H1 (cell line): ENCODE measurements at regions not wholly inside any gene's neighbourhood (a gene's known extent, or its start where the extent isn't known, plus 50 kb on each side); places are given as distances from the start of the nearest gene placed in this dataset.

Experiments
- CTCF ChIA-PET: fragments of 300-600 bp; sonication (Branson Sonifier 250); formaldehyde crosslinking; loops from one replicate; lab custom pipeline; 2021; ENCODE audit not compliant: partially characterized antibody; lab: Charles Lee
- POLR2A ChIA-PET: fragments of 300-600 bp; sonication (Branson Sonifier 250); formaldehyde crosslinking; loops from one replicate; lab custom pipeline; 2021; ENCODE audit warnings: inconsistent platforms; ENCODE audit not compliant: partially characterized antibody; lab: Charles Lee
- DNase-seq, 2 experiments: peaks; one replicate each; pipeline versions ENCODE4 v3.0.0 to v3.0.0-alpha.2; 2010 to 2022; ENCODE audit warnings: low spot score in 2 of 2, low read depth in 1 of 2, mixed read lengths in 1 of 2
- FAIRE-seq: peaks from 2 replicates; lab custom pipeline; 2011; peaks lifted over from hg19 to GRCh38; lab: Jason Lieb, UNC
- H2AFZ ChIP-seq: 2 replicates; pipeline ENCODE4 v1.8.1; 2012; ENCODE audit warnings: low read length, inconsistent platforms
- H2AK5ac ChIP-seq: 2 replicates; pipeline ENCODE4 v1.6.1; 2013; ENCODE audit warnings: low read depth, low read length
- H2BK120ac ChIP-seq: replicated peaks from 2 replicates; pipeline ENCODE3; 2013; ENCODE audit warnings: low read depth, low read length, inconsistent platforms
- H2BK12ac ChIP-seq: 2 replicates; pipeline ENCODE4 v1.6.1; 2013; ENCODE audit warnings: low read depth, low read length
- H2BK15ac ChIP-seq: 2 replicates; pipeline ENCODE4 v1.6.1; 2013; ENCODE audit warnings: low read length
- H2BK20ac ChIP-seq: 2 replicates; pipeline ENCODE4 v1.6.1; 2013; ENCODE audit warnings: low read length
- H2BK5ac ChIP-seq: 2 replicates; pipeline ENCODE4 v1.6.1; 2013; ENCODE audit warnings: low read depth, low read length
- H3K14ac ChIP-seq: 2 replicates; pipeline ENCODE4 v1.6.1; 2013; ENCODE audit warnings: inconsistent platforms; ENCODE audit not compliant: insufficient read length
- H3K18ac ChIP-seq: 2 replicates; pipeline ENCODE4 v1.6.1; 2013; ENCODE audit warnings: low read length; ENCODE audit errors: extremely low read depth
- H3K23ac ChIP-seq: 2 replicates; pipeline ENCODE4 v1.6.1; 2013; ENCODE audit warnings: inconsistent platforms; ENCODE audit not compliant: insufficient read length
- H3K23me2 ChIP-seq: 2 replicates; pipeline ENCODE4 v1.6.1; 2013; ENCODE audit warnings: low read depth, low read length
- H3K27ac ChIP-seq: 2 replicates; pipeline ENCODE4 v1.6.1; 2011; ENCODE audit warnings: low read depth, low read length, inconsistent platforms
- H3K27me3 ChIP-seq, 4 experiments: replicated peaks in 1 of 4; 1 replicate in 1 of 4; 2 replicates in 3 of 4; pipeline versions ENCODE4 v1.6.1 to v1.8.1; 2011 to 2013; ENCODE audit warnings: low read length in 3 of 4, mild to moderate bottlenecking in 3 of 4, inconsistent platforms in 2 of 4, mixed read lengths in 2 of 4, moderate library complexity in 1 of 4; ENCODE audit not compliant: control insufficient read depth in 3 of 4, insufficient read depth in 3 of 4; ENCODE audit errors: extremely low read depth in 1 of 4
- H3K36me3 ChIP-seq, 4 experiments: 2 replicates each; pipeline versions ENCODE4 v1.6.1 to v1.8.1; 2011 to 2013; ENCODE audit warnings: mild to moderate bottlenecking in 4 of 4, low read length in 3 of 4, moderate library complexity in 2 of 4, control low read depth in 1 of 4, inconsistent platforms in 1 of 4; ENCODE audit not compliant: insufficient read depth in 4 of 4, control insufficient read depth in 2 of 4
- H3K4ac ChIP-seq: replicated peaks from 2 replicates; pipeline ENCODE3; 2013; ENCODE audit warnings: low read length, low read depth, mixed read lengths, inconsistent platforms; ENCODE audit not compliant: insufficient read length
- H3K4me1 ChIP-seq, 4 experiments: replicated peaks in 1 of 4; 1 replicate in 1 of 4; 2 replicates in 3 of 4; pipeline versions ENCODE4 v1.6.1 to v1.8.1; 2011 to 2013; ENCODE audit warnings: low read length in 3 of 4, inconsistent platforms in 2 of 4, mixed read lengths in 1 of 4; ENCODE audit not compliant: insufficient read depth in 4 of 4, control insufficient read depth in 3 of 4
- H3K4me2 ChIP-seq, 2 experiments: 2 replicates each; pipeline versions ENCODE4 v1.6.1 to v1.8.1; 2011 to 2013; ENCODE audit warnings: low read depth in 2 of 2, low read length in 2 of 2, control low read depth in 1 of 2, inconsistent platforms in 1 of 2, mild to moderate bottlenecking in 1 of 2; ENCODE audit not compliant: insufficient read depth in 1 of 2
- H3K4me3 ChIP-seq, 4 experiments: fragments of 200-600, 300-600 bp in 1 of 4; sonication (generic), shearing (Covaris generic), sonication (Bioruptor Twin) in 1 of 4; 2 replicates each; pipeline versions ENCODE4 v1.5.1 to v1.8.1; 2011 to 2016; ENCODE audit warnings: low read length in 4 of 4, low read depth in 3 of 4, control low read depth in 2 of 4, inconsistent platforms in 2 of 4, mild to moderate bottlenecking in 2 of 4, mixed read lengths in 1 of 4, moderate library complexity in 1 of 4; ENCODE audit not compliant: insufficient read depth in 2 of 4; ENCODE audit errors: extremely low read depth in 1 of 4
- H3K56ac ChIP-seq: replicated peaks from 2 replicates; pipeline ENCODE3; 2013; ENCODE audit warnings: low read depth, mild to moderate bottlenecking, mixed read lengths, low read length, inconsistent platforms; ENCODE audit not compliant: insufficient read length
- H3K79me1 ChIP-seq: 2 replicates; pipeline ENCODE4 v1.6.1; 2013; ENCODE audit warnings: low read depth, low read length, control low read depth
- H3K79me2 ChIP-seq, 2 experiments: 2 replicates each; pipeline versions ENCODE4 v1.6.1 to v1.8.1; 2012 to 2013; ENCODE audit warnings: low read length in 2 of 2, mild to moderate bottlenecking in 2 of 2, inconsistent platforms in 1 of 2; ENCODE audit not compliant: insufficient read depth in 2 of 2, control insufficient read depth in 1 of 2
- H3K9ac ChIP-seq, 4 experiments: replicated peaks in 1 of 4; 1 replicate in 1 of 4; 2 replicates in 3 of 4; pipeline versions ENCODE4 v1.6.1 to v1.8.1; 2011 to 2013; ENCODE audit warnings: low read depth in 3 of 4, low read length in 3 of 4, control low read depth in 2 of 4, mild to moderate bottlenecking in 2 of 4, moderate library complexity in 2 of 4, inconsistent platforms in 1 of 4; ENCODE audit errors: extremely low read depth in 1 of 4
- H3K9me3 ChIP-seq, 2 experiments: 2 replicates each; pipeline versions ENCODE4 v1.6.1 to v1.8.1; 2012 to 2013; ENCODE audit warnings: mild to moderate bottlenecking in 2 of 2, moderate library complexity in 2 of 2, control low read depth in 1 of 2, inconsistent platforms in 1 of 2, low read depth in 1 of 2, low read length in 1 of 2, mixed read lengths in 1 of 2; ENCODE audit not compliant: insufficient read depth in 2 of 2
- H4K20me1 ChIP-seq, 2 experiments: replicated peaks in 1 of 2; 2 replicates each; pipeline versions ENCODE3 to v1.8.1; 2011 to 2013; ENCODE audit warnings: inconsistent platforms in 2 of 2, low read length in 2 of 2, mild to moderate bottlenecking in 1 of 2; ENCODE audit not compliant: insufficient read depth in 2 of 2, control insufficient read depth in 1 of 2
- H4K5ac ChIP-seq: 2 replicates; pipeline ENCODE4 v1.6.1; 2013; ENCODE audit warnings: low read length, low read depth, mixed read lengths, inconsistent platforms; ENCODE audit not compliant: insufficient read length
- H4K8ac ChIP-seq: 2 replicates; pipeline ENCODE4 v1.8.0; 2013; ENCODE audit warnings: mild to moderate bottlenecking, moderate library complexity, low read length, inconsistent platforms; ENCODE audit not compliant: insufficient read depth; ENCODE audit errors: extremely low read depth
- H4K91ac ChIP-seq: replicated peaks from 2 replicates; pipeline ENCODE3; 2013; ENCODE audit warnings: low read length, mixed read lengths, inconsistent platforms; ENCODE audit not compliant: insufficient read length
- CHD2 ChIP-seq: IDR thresholded peaks from 2 replicates; pipeline ENCODE4 v1.6.1; 2012; ENCODE audit warnings: low read length, improper control_type of control experiment
- CTBP2 ChIP-seq: IDR thresholded peaks from 2 replicates; pipeline ENCODE4 v1.7.0; 2011; ENCODE audit warnings: borderline replicate concordance, mild to moderate bottlenecking, moderate library complexity, mixed read lengths, low read length; ENCODE audit not compliant: insufficient read depth, insufficient read length
- CTCF ChIP-seq, 3 experiments: IDR thresholded peaks; 1 replicate in 2 of 3; 2 replicates in 1 of 3; pipeline versions ENCODE4 v1.5.1 to v1.6.1; 2011; ENCODE audit warnings: low read length in 3 of 3, mild to moderate bottlenecking in 3 of 3, inconsistent platforms in 2 of 3, low read depth in 1 of 3, moderate library complexity in 1 of 3; ENCODE audit not compliant: insufficient read depth in 1 of 3; ENCODE audit errors: control extremely low read depth in 1 of 3
- GTF2F1 ChIP-seq: IDR thresholded peaks from 2 replicates; pipeline ENCODE4 v1.6.1; 2012; ENCODE audit warnings: low read depth, low read length, improper control_type of control experiment, borderline replicate concordance
- KDM5A ChIP-seq: fragments of 200-600 bp; IDR thresholded peaks from 2 replicates; pipeline ENCODE4 v1.7.1; 2012; ENCODE audit warnings: mild to moderate bottlenecking, low read length, inconsistent platforms, mixed read lengths
- POLR2A ChIP-seq, 2 experiments: IDR thresholded peaks; 1 replicate in 1 of 2; 2 replicates in 1 of 2; pipeline ENCODE4 v1.6.1; 2011; ENCODE audit warnings: low read depth in 2 of 2, low read length in 2 of 2, mild to moderate bottlenecking in 2 of 2; ENCODE audit errors: control extremely low read depth in 1 of 2
- RNF2 ChIP-seq: fragments of 200-900, 300-1000 bp; sonication (generic); IDR thresholded peaks from 2 replicates; pipeline ENCODE4 v1.7.1; 2016; ENCODE audit warnings: borderline replicate concordance, low read depth, mild to moderate bottlenecking, antibody characterized with exemption, low read length; ENCODE audit not compliant: poor library complexity, severe bottlenecking; ENCODE audit errors: missing control alignments
- RXRA ChIP-seq: IDR thresholded peaks from 2 replicates; pipeline ENCODE4 v1.6.1; 2011; ENCODE audit warnings: low read depth, mild to moderate bottlenecking, low read length, moderate library complexity; ENCODE audit not compliant: insufficient read depth
- SP4 ChIP-seq: IDR thresholded peaks from 2 replicates; pipeline ENCODE4 v1.6.1; 2012; ENCODE audit warnings: low read length, inconsistent platforms
- SUZ12 ChIP-seq: fragments of 200-600 bp; sonication (generic); IDR thresholded peaks from 2 replicates; pipeline ENCODE4 v1.6.1; 2012; ENCODE audit warnings: mild to moderate bottlenecking, inconsistent platforms, low read length, moderate library complexity, mixed read lengths
- TAF1 ChIP-seq: IDR thresholded peaks from 2 replicates; pipeline ENCODE4 v1.6.1; 2011; ENCODE audit warnings: mild to moderate bottlenecking, low read depth, low read length
- WGBS, 2 experiments: shearing (Covaris generic) in 1 of 2; methylation state at CpG; one replicate each; pipeline versions ENCODE4 v1.1.6 to v1.1.7; 2013 to 2015; ENCODE audit warnings: low lambda C conversion rate in 2 of 2, mixed read lengths in 2 of 2, inconsistent platforms in 1 of 2, low coverage in 1 of 2, missing lambda C conversion rate in 1 of 2; ENCODE audit not compliant: insufficient replicate concordance in 2 of 2, insufficient coverage in 1 of 2, insufficient read length in 1 of 2; ENCODE audit errors: extremely low coverage in 1 of 2, missing lambda C conversion rate in 1 of 2; 5-methylcytosine and 5-hydroxymethylcytosine counted together

- no peak overlapping the region for H4K8ac ChIP-seq
- no peak overlapping the region for H2BK15ac ChIP-seq
- no peak overlapping the region for H4K91ac ChIP-seq
- H4K5ac ChIP-seq = no peak overlapping the region
- WGBS, 2 experiments = 86% methylated on average over 2 of the region's 2 CpGs; no CpG with 5 or more reads in 1 of the 2 experiments
- H3K23ac ChIP-seq = no peak overlapping the region
- CTCF ChIA-PET = interaction anchor here (1.0 to 2.4 kb wide), 6 partner anchors 14 to 150 kb away, joined by 3 to 7 read pairs (median 4); no protein-coding TSS in a partner anchor
- no peaks in the 10 kb centered on the region for H3K27me3 ChIP-seq
- no peaks in the 10 kb centered on the region for H3K79me1 ChIP-seq
- DNase-seq = no peak
- H3K9me3 ChIP-seq = 0 out of 4 replicates have a peak, but pooled peaks cover 0 to 6% of the 10 kb centered on the region in 2 experiments
- no peak overlapping the region for H2BK12ac ChIP-seq
- FAIRE-seq = no peak
- no peak overlapping the region for H2AK5ac ChIP-seq
- TF ChIP-seq CHD2 (no peak), POLR2A (IDR thresholded peaks at IDR 0.05; ENCODE audit: control extremely low read depth in 1 of 2, low read depth in 2 of 2, low read length in 2 of 2) (no peak), SUZ12 (no peak), RXRA (no peak), GTF2F1 (no peak), TAF1 (no peak), RNF2 (no peak), SP4 (no peak), KDM5A (no peak), CTCF (IDR thresholded peaks at IDR 0.05; ENCODE audit: control extremely low read depth in 1 of 3, insufficient read depth in 1 of 3, low read depth in 1 of 3, low read length in 3 of 3) (no peak), CTBP2 (no peak)
- H2BK120ac ChIP-seq = no peak overlapping the region
- no peak overlapping the region for H2AFZ ChIP-seq
- H3K18ac ChIP-seq = no peak overlapping the region
- POLR2A ChIA-PET = no interaction called here
- H3K4ac ChIP-seq = no peak overlapping the region
- H3K27ac ChIP-seq = no peak overlapping the region
- no peaks in the 10 kb centered on the region for H3K79me2 ChIP-seq
- H3K36me3 ChIP-seq = no peaks in the 10 kb centered on the region
- no peak overlapping the region for H3K9ac ChIP-seq
- no peak overlapping the region for H3K4me3 ChIP-seq
- no peak overlapping the region for H3K56ac ChIP-seq
- no peaks in the 10 kb centered on the region for H3K23me2 ChIP-seq
- no peaks in the 10 kb centered on the region for H4K20me1 ChIP-seq
- no peak overlapping the region for H3K14ac ChIP-seq
- no peak overlapping the region for H2BK20ac ChIP-seq
- H3K4me2 ChIP-seq = no peak overlapping the region
- H2BK5ac ChIP-seq = no peak overlapping the region
- no peaks in the 10 kb centered on the region for H3K4me1 ChIP-seq
Observed at GRCh38 chr1:185573677-185574076, 160.5 kb upstream of the HMCN1 start.
